Mesothelial cell of epicardium (in vitro differentiated cells): ENCODE measurements at regions not wholly inside any gene's neighbourhood (a gene's known extent, or its start where the extent isn't known, plus 50 kb on each side); places are given as distances from the start of the nearest gene placed in this dataset.

ENCODE experiments used
- DNase-seq, 2 experiments: peaks; one replicate each; pipeline ENCODE4 v3.0.0; 2021; ENCODE audit warnings: low spot score in 2 of 2; ENCODE audit not compliant: unreplicated experiment in 2 of 2
- H3K27ac Mint-ChIP-seq: 2 replicates; pipeline ENCODE4 v1.8.0; 2021; ENCODE audit warnings: mixed read lengths
- H3K27me3 Mint-ChIP-seq: 2 replicates; pipeline ENCODE4 v1.8.0; 2021; ENCODE audit warnings: low read depth, mixed read lengths
- H3K36me3 Mint-ChIP-seq: 2 replicates; pipeline ENCODE4 v1.8.0; 2021; ENCODE audit warnings: mixed read lengths
- H3K4me1 Mint-ChIP-seq: 2 replicates; pipeline ENCODE4 v1.8.0; 2021; ENCODE audit warnings: mixed read lengths
- H3K4me3 Mint-ChIP-seq: 2 replicates; pipeline ENCODE4 v1.8.0; 2021; ENCODE audit warnings: mild to moderate bottlenecking, moderate library complexity, mixed read lengths
- H3K9me3 Mint-ChIP-seq: 2 replicates; pipeline ENCODE4 v1.8.0; 2021; ENCODE audit warnings: mixed read lengths
- TF ChIP-seq, protein P1 (sequence below): fragments of 200-600 bp; sonication (generic); IDR thresholded peaks from one replicate; pipeline ENCODE4 v1.5.0; 2021; ENCODE audit warnings: antibody characterized with exemption; ENCODE audit not compliant: unreplicated experiment

DNA sequence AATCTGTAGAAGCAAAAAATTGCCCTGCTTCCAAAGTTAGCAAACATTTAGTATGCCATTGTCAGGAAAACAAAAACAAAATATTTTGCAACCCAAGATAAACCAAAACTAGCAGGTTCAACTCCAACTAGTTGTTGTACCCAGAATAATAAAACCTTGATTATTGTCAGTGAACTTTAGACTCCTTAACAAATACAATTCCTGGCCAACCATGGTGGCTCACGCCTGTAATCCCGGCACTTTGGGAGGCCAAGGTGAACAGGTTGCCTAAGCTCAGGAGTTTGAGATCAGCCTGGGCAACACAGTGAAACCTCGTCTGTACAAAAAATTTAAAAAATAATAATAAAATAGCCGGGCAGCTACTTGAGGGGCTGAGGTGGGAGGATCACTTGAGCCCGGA lies 53.6 kb upstream of the EPCAM start:
- H3K4me3 Mint-ChIP-seq = no peak overlapping the region
- peaks cover 3% of the 10 kb centered on the region for H3K36me3 Mint-ChIP-seq
- H3K27me3 Mint-ChIP-seq = no peaks in the 10 kb centered on the region
- H3K9me3 Mint-ChIP-seq = no peaks in the 10 kb centered on the region
- H3K27ac Mint-ChIP-seq = no peak overlapping the region
- TF ChIP-seq, protein P1, sequence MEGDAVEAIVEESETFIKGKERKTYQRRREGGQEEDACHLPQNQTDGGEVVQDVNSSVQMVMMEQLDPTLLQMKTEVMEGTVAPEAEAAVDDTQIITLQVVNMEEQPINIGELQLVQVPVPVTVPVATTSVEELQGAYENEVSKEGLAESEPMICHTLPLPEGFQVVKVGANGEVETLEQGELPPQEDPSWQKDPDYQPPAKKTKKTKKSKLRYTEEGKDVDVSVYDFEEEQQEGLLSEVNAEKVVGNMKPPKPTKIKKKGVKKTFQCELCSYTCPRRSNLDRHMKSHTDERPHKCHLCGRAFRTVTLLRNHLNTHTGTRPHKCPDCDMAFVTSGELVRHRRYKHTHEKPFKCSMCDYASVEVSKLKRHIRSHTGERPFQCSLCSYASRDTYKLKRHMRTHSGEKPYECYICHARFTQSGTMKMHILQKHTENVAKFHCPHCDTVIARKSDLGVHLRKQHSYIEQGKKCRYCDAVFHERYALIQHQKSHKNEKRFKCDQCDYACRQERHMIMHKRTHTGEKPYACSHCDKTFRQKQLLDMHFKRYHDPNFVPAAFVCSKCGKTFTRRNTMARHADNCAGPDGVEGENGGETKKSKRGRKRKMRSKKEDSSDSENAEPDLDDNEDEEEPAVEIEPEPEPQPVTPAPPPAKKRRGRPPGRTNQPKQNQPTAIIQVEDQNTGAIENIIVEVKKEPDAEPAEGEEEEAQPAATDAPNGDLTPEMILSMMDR = no peak
- H3K4me1 Mint-ChIP-seq = peaks cover 14% of the 10 kb centered on the region
- DNase-seq = no peak

GRCh38 chr2:47313728-47314127 lies 55.4 kb upstream of the EPCAM start:
- TF ChIP-seq, protein P1 = no peak
- no peak for DNase-seq
- H3K27ac Mint-ChIP-seq = no peak overlapping the region
- H3K36me3 Mint-ChIP-seq = peaks cover 3% of the 10 kb centered on the region
- peaks cover 25% of the 10 kb centered on the region for H3K4me1 Mint-ChIP-seq
- no peak overlapping the region for H3K4me3 Mint-ChIP-seq
- no peaks in the 10 kb centered on the region for H3K27me3 Mint-ChIP-seq
- no peaks in the 10 kb centered on the region for H3K9me3 Mint-ChIP-seq

- Mint-ChIP-seq H3K36me3 (peaks cover 3% of the 10 kb centered on the region), H3K27ac (no peak overlapping the region), H3K4me1 (peaks cover 25% of the 10 kb centered on the region), H3K4me3 (no peak overlapping the region), H3K9me3 (no peaks in the 10 kb centered on the region), H3K27me3 (no peaks in the 10 kb centered on the region)
- no peak for DNase-seq
- TF ChIP-seq, protein P1 = no peak
These were observed 55.9 kb upstream of the EPCAM start for GRCh38 chr2:47313141-47313691.

DNA sequence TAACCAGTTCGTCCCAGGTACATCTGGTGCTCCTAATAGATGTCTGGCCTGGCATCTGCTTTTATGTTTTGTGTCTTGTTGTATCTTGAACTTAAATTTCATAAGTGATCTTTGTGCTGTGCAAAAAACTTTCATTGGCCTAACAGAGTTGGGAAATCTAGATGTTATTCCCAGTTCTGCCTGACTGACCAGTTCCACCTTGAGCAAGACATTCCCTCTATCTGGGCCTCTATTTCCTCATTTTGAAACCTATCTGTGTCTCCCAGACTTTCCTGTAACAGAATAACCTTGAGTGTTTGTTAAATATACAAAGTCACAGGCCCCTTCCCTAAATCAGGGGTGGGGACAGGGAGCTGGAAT lies 56.6 kb upstream of the EPCAM start:
- DNase-seq = no peak
- H3K36me3 Mint-ChIP-seq = peaks cover 3% of the 10 kb centered on the region
- H3K4me1 Mint-ChIP-seq = peaks cover 25% of the 10 kb centered on the region
- H3K4me3 Mint-ChIP-seq = no peak overlapping the region
- no peaks in the 10 kb centered on the region for H3K27me3 Mint-ChIP-seq
- no peak overlapping the region for H3K27ac Mint-ChIP-seq
- TF ChIP-seq, protein P1 = no peak
- H3K9me3 Mint-ChIP-seq = no peaks in the 10 kb centered on the region

- H3K4me1 Mint-ChIP-seq = peaks cover 25% of the 10 kb centered on the region
- H3K27ac Mint-ChIP-seq = no peak overlapping the region
- TF ChIP-seq, protein P1 = no peak
These were observed 57.2 kb upstream of the EPCAM start for GRCh38 chr2:47311764-47312490.

More at GRCh38 chr2:47311764-47312490, 57.2 kb upstream of the EPCAM start:
- DNase-seq = no peak
- Mint-ChIP-seq H3K36me3 (peaks cover 3% of the 10 kb centered on the region), H3K27me3 (no peaks in the 10 kb centered on the region), H3K4me3 (no peak overlapping the region), H3K9me3 (no peaks in the 10 kb centered on the region)
